H9 (cell line): ENCODE measurements at regions not wholly inside any gene's neighbourhood (a gene's known extent, or its start where the extent isn't known, plus 50 kb on each side); places are given as distances from the start of the nearest gene placed in this dataset.
A peak's percentile ranks its signal among the peaks of the same experiment; 100 is the strongest.

Source experiments
- DNase-seq: peaks from one replicate; pipeline ENCODE4 v3.0.0-alpha.2; 2017
- H2AFZ ChIP-seq: one replicate; pipeline ENCODE4 v1.6.1; 2013; ENCODE audit warnings: mild to moderate bottlenecking, low read length, control low read depth, moderate library complexity
- H2AK5ac ChIP-seq: 2 replicates; pipeline ENCODE4 v1.6.1; 2013; ENCODE audit warnings: low read length, control low read depth, mixed read lengths; ENCODE audit not compliant: insufficient read length
- H2BK120ac ChIP-seq: one replicate; pipeline ENCODE4 v1.6.1; 2013; ENCODE audit warnings: low read depth, mild to moderate bottlenecking, low read length, control low read depth, inconsistent platforms; ENCODE audit not compliant: poor library complexity, severe bottlenecking
- H2BK12ac ChIP-seq: 2 replicates; pipeline ENCODE4 v1.6.1; 2013; ENCODE audit warnings: low read length, control low read depth, mixed read lengths, low read depth; ENCODE audit not compliant: insufficient read length
- H2BK15ac ChIP-seq: 2 replicates; pipeline ENCODE4 v1.6.1; 2013; ENCODE audit warnings: low read depth, low read length, control low read depth
- H2BK20ac ChIP-seq: one replicate; pipeline ENCODE4 v1.6.1; 2013; ENCODE audit warnings: low read depth, mild to moderate bottlenecking, low read length, control low read depth, inconsistent platforms; ENCODE audit not compliant: poor library complexity, severe bottlenecking
- H2BK5ac ChIP-seq: 2 replicates; pipeline ENCODE4 v1.6.1; 2013; ENCODE audit warnings: low read length, control low read depth, mixed read lengths; ENCODE audit not compliant: insufficient read length
- H3K14ac ChIP-seq: 2 replicates; pipeline ENCODE4 v1.6.1; 2013; ENCODE audit warnings: low read length, control low read depth; ENCODE audit not compliant: insufficient read depth
- H3K18ac ChIP-seq: 2 replicates; pipeline ENCODE4 v1.6.1; 2013; ENCODE audit warnings: low read depth, mild to moderate bottlenecking, mixed read lengths, low read length, control low read depth; ENCODE audit not compliant: insufficient read length
- H3K23ac ChIP-seq: 2 replicates; pipeline ENCODE4 v1.6.1; 2013; ENCODE audit warnings: low read length, control low read depth, mixed read lengths, low read depth; ENCODE audit not compliant: insufficient read length
- H3K23me2 ChIP-seq: 2 replicates; pipeline ENCODE4 v1.6.1; 2013; ENCODE audit warnings: low read depth, mild to moderate bottlenecking, mixed read lengths, low read length, control low read depth; ENCODE audit not compliant: insufficient read length, poor library complexity, severe bottlenecking
- H3K27ac ChIP-seq: 2 replicates; pipeline ENCODE4 v1.5.1; 2013; ENCODE audit warnings: low read length, control low read depth, mixed read lengths, low read depth; ENCODE audit not compliant: insufficient read length
- H3K27me3 ChIP-seq: 2 replicates; pipeline ENCODE4 v1.6.1; 2013; ENCODE audit warnings: low read length, control low read depth, inconsistent platforms; ENCODE audit not compliant: insufficient read depth
- H3K4ac ChIP-seq: 2 replicates; pipeline ENCODE4 v1.6.1; 2013; ENCODE audit warnings: low read depth, mild to moderate bottlenecking, control low read depth, inconsistent platforms, low read length, moderate library complexity
- H3K4me1 ChIP-seq: 2 replicates; pipeline ENCODE4 v1.6.1; 2013; ENCODE audit warnings: low read length, control low read depth, inconsistent platforms; ENCODE audit not compliant: insufficient read depth
- H3K4me2 ChIP-seq: 2 replicates; pipeline ENCODE4 v1.6.1; 2013; ENCODE audit warnings: low read length, control low read depth, mixed read lengths; ENCODE audit not compliant: insufficient read length, insufficient read depth
- H3K56ac ChIP-seq: 2 replicates; pipeline ENCODE4 v1.6.1; 2013; ENCODE audit warnings: low read depth, mild to moderate bottlenecking, mixed read lengths, low read length, control low read depth; ENCODE audit not compliant: insufficient read length
- H3K79me1 ChIP-seq: 2 replicates; pipeline ENCODE4 v1.6.1; 2013; ENCODE audit warnings: low read depth, mild to moderate bottlenecking, moderate library complexity, low read length, control low read depth, inconsistent platforms; ENCODE audit not compliant: insufficient read depth, poor library complexity, severe bottlenecking
- H3K79me2 ChIP-seq: 2 replicates; pipeline ENCODE4 v1.6.1; 2013; ENCODE audit warnings: low read length, control low read depth, inconsistent platforms; ENCODE audit not compliant: insufficient read depth
- H3K9ac ChIP-seq: 2 replicates; pipeline ENCODE4 v1.6.1; 2013; ENCODE audit warnings: low read length, control low read depth, mixed read lengths; ENCODE audit not compliant: insufficient read length; ENCODE audit errors: extremely low read depth
- H3K9me3 ChIP-seq: one replicate; pipeline ENCODE4 v1.6.1; 2013; ENCODE audit warnings: low read depth, low read length, inconsistent platforms; ENCODE audit not compliant: control insufficient read depth
- H3T11ph ChIP-seq: one replicate; pipeline ENCODE4 v1.6.1; 2013; ENCODE audit warnings: mild to moderate bottlenecking, low read length, control low read depth, inconsistent platforms
- H4K20me1 ChIP-seq: one replicate; pipeline ENCODE4 v1.6.1; 2013; ENCODE audit not compliant: control insufficient read depth, insufficient read length, insufficient read depth
- H4K5ac ChIP-seq: 2 replicates; pipeline ENCODE4 v1.6.1; 2013; ENCODE audit warnings: low read depth, mild to moderate bottlenecking, mixed read lengths, low read length, control low read depth; ENCODE audit not compliant: insufficient read length
- H4K8ac ChIP-seq: replicated peaks from 2 replicates; pipeline ENCODE4 v1.6.1; 2013; ENCODE audit warnings: low read length, control low read depth, mixed read lengths, low read depth; ENCODE audit not compliant: insufficient read length
- H4K91ac ChIP-seq: 2 replicates; pipeline ENCODE4 v1.6.1; 2013; ENCODE audit warnings: low read depth, mild to moderate bottlenecking, moderate library complexity, mixed read lengths, low read length, control low read depth; ENCODE audit not compliant: insufficient read length
- H3K27ac Mint-ChIP-seq, 3 experiments: 2 replicates in 2 of 3; 3 replicates in 1 of 3; pipeline ENCODE4 v1.8.0; 2020 to 2021; ENCODE audit warnings: mixed read lengths in 3 of 3, mild to moderate bottlenecking in 1 of 3, moderate library complexity in 1 of 3
- H3K27me3 Mint-ChIP-seq: 2 replicates; pipeline ENCODE4 v1.8.0; 2021; ENCODE audit warnings: low read depth, mild to moderate bottlenecking, moderate library complexity, mixed read lengths
- H3K36me3 Mint-ChIP-seq, 3 experiments: 2 replicates in 2 of 3; 3 replicates in 1 of 3; pipeline ENCODE4 v1.8.0; 2020 to 2021; ENCODE audit warnings: low read depth in 3 of 3, mixed read lengths in 3 of 3; ENCODE audit not compliant: insufficient read depth in 1 of 3
- H3K4me1 Mint-ChIP-seq, 2 experiments: 2 replicates each; pipeline ENCODE4 v1.8.0; 2020; ENCODE audit warnings: mixed read lengths in 2 of 2
- H3K4me3 Mint-ChIP-seq, 2 experiments: 2 replicates in 1 of 2; 3 replicates in 1 of 2; pipeline ENCODE4 v1.8.0; 2020 to 2021; ENCODE audit warnings: mild to moderate bottlenecking in 2 of 2, mixed read lengths in 2 of 2, moderate library complexity in 1 of 2
- H3K9me3 Mint-ChIP-seq, 2 experiments: 2 replicates in 1 of 2; 3 replicates in 1 of 2; pipeline ENCODE4 v1.8.0; 2020; ENCODE audit warnings: mild to moderate bottlenecking in 2 of 2, mixed read lengths in 2 of 2, moderate library complexity in 1 of 2
- CTCF ChIP-seq: fragments of 200-600 bp; sonication (generic); conservative IDR thresholded peaks from 3 replicates; pipeline ENCODE4 v1.8.0; 2021; ENCODE audit warnings: antibody characterized with exemption, mild to moderate bottlenecking
- WGBS: extraction: QIAGEN DNeasy Blood & Tissue Kit; methylation state at CpG from one replicate; pipeline ENCODE4 v1.1.7; 2013; ENCODE audit warnings: missing lambda C conversion rate, low lambda C conversion rate, mixed read lengths; ENCODE audit not compliant: insufficient read length; ENCODE audit errors: extremely low coverage; 5-methylcytosine and 5-hydroxymethylcytosine counted together

GRCh38 chr4:107348188-107349050 is 312.3 kb upstream of the DKK2 start:
- Histone ChIP-seq H3K4ac (no peak overlapping the region), H2BK20ac (no peak overlapping the region), H2AK5ac (no peak overlapping the region), H3K79me2 (no peaks in the 10 kb centered on the region), H3K18ac (peak overlapping the region; percentile 32), H3T11ph (no peak overlapping the region), H2BK12ac (no peak overlapping the region), H3K4me2 (no peak overlapping the region), H4K20me1 (no peaks in the 10 kb centered on the region), H3K14ac (no peak overlapping the region; the same call in 1 of the 2 replicates), H4K5ac (no peak overlapping the region), H3K79me1 (no peaks in the 10 kb centered on the region), H3K56ac (no peak overlapping the region), H3K9ac (no peak overlapping the region), H3K4me1 (peaks cover 5% of the 10 kb centered on the region; the same call in 1 of the 2 replicates), H3K23ac (no peak overlapping the region), H3K23me2 (no peaks in the 10 kb centered on the region), H3K9me3 (no peaks in the 10 kb centered on the region), H2BK120ac (peak overlapping the region; percentile 77), H4K8ac (no peak overlapping the region), H2AFZ (no peak overlapping the region), H4K91ac (no peak overlapping the region), H2BK15ac (no peak overlapping the region), H2BK5ac (no peak overlapping the region), H3K27me3 (no peaks in the 10 kb centered on the region), H3K27ac (no peak overlapping the region)
- DNase-seq: no peak
- no peaks in the 10 kb centered on the region for H3K27me3 Mint-ChIP-seq
- peak overlapping the region; percentile 14 to 84 (median 57); a peak in 3 of 7 replicates for H3K27ac Mint-ChIP-seq
- no CpG with 5 or more reads among the region's 6 CpGs for WGBS
- peaks cover 9% of the 10 kb centered on the region in 2 experiments; a peak in 3 of 5 replicates for H3K9me3 Mint-ChIP-seq
- H3K4me1 Mint-ChIP-seq: peaks cover 26 to 30% of the 10 kb centered on the region in 2 experiments
- H3K36me3 Mint-ChIP-seq: peaks cover 2 to 16% (median 3%) of the 10 kb centered on the region in 3 experiments; a peak in 6 of 7 replicates
- no peak for TF ChIP-seq CTCF
- no peak overlapping the region for H3K4me3 Mint-ChIP-seq
